ENCODE measurements at regions not wholly inside any gene's neighbourhood (a gene's known extent, or its start where the extent isn't known, plus 50 kb on each side); places are given as distances from the start of the nearest gene placed in this dataset.

DNA sequence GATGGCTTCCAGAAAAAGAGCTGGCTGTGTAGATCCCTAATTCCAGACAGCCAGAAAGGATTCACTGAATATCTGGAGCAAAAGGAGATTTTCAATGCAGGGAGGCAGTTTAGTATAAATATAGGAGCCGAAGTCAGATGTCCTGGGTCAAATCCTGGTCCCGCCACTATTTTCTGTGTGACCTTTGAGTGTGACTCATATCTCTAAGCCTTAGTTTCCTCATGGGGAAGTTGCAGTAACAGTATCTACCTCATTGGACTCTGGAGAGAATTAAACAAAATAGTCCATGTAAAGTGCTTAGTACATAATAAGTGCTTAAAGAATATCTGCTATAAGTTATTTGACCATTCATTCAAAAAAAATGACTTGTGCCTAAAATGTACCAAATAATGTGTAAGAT, 52.1 kb upstream of the ITGA6 start:
- TF ChIP-seq, protein P1, sequence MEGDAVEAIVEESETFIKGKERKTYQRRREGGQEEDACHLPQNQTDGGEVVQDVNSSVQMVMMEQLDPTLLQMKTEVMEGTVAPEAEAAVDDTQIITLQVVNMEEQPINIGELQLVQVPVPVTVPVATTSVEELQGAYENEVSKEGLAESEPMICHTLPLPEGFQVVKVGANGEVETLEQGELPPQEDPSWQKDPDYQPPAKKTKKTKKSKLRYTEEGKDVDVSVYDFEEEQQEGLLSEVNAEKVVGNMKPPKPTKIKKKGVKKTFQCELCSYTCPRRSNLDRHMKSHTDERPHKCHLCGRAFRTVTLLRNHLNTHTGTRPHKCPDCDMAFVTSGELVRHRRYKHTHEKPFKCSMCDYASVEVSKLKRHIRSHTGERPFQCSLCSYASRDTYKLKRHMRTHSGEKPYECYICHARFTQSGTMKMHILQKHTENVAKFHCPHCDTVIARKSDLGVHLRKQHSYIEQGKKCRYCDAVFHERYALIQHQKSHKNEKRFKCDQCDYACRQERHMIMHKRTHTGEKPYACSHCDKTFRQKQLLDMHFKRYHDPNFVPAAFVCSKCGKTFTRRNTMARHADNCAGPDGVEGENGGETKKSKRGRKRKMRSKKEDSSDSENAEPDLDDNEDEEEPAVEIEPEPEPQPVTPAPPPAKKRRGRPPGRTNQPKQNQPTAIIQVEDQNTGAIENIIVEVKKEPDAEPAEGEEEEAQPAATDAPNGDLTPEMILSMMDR (conservative IDR thresholded peaks at IDR 0.05; ENCODE audit: low read length) = no peak
- TF ChIP-seq EZH2phosphoT487 (IDR thresholded peaks at IDR 0.05; ENCODE audit: borderline replicate concordance, low read depth, low read length) = no peak
